Neural progenitor cell (in vitro differentiated cells): ENCODE measurements at regions not wholly inside any gene's neighbourhood (a gene's known extent, or its start where the extent isn't known, plus 50 kb on each side); places are given as distances from the start of the nearest gene placed in this dataset.

Source experiments
- DNase-seq: peaks from one replicate; pipeline ENCODE4 v3.0.0-alpha.2; 2016; ENCODE audit warnings: low spot score
- H2AFZ ChIP-seq: fragments of 200-600 bp; sonication (generic); replicated peaks from 2 replicates; pipeline ENCODE4 v1.6.1; 2016; ENCODE audit warnings: antibody characterized with exemption
- H3F3A ChIP-seq: fragments of 200-600 bp; sonication (generic); 2 replicates; pipeline ENCODE4 v1.6.1; 2016; ENCODE audit warnings: antibody characterized with exemption, low read depth
- H3K27ac ChIP-seq: fragments of 200-600 bp; sonication (generic); 2 replicates; pipeline ENCODE4 v1.5.1; 2016; ENCODE audit warnings: mild to moderate bottlenecking
- H3K27me3 ChIP-seq: fragments of 200-600 bp; sonication (generic); 2 replicates; pipeline ENCODE4 v1.6.1; 2016; ENCODE audit warnings: mild to moderate bottlenecking, moderate library complexity
- H3K36me3 ChIP-seq: fragments of 200-600 bp; sonication (generic); 2 replicates; pipeline ENCODE4 v1.5.1; 2016
- H3K4me1 ChIP-seq: fragments of 200-600 bp; sonication (generic); 2 replicates; pipeline ENCODE4 v1.6.1; 2016; ENCODE audit warnings: mixed run types
- H3K4me2 ChIP-seq: fragments of 200-600 bp; sonication (generic); 2 replicates; pipeline ENCODE4 v1.6.1; 2016
- H3K4me3 ChIP-seq: fragments of 200-600 bp; sonication (generic); 2 replicates; pipeline ENCODE4 v1.5.1; 2016
- H3K79me2 ChIP-seq: fragments of 200-600 bp; sonication (generic); 2 replicates; pipeline ENCODE4 v1.6.1; 2016; ENCODE audit warnings: low read depth
- H3K9ac ChIP-seq: fragments of 200-600 bp; sonication (generic); 2 replicates; pipeline ENCODE4 v1.6.1; 2016
- H3K9me3 ChIP-seq: fragments of 200-600 bp; sonication (generic); 2 replicates; pipeline ENCODE4 v1.5.1; 2016; ENCODE audit warnings: low read depth
- H4K20me1 ChIP-seq: fragments of 200-600 bp; sonication (generic); 2 replicates; pipeline ENCODE4 v1.6.1; 2016; ENCODE audit warnings: low read depth
- H3K27ac Mint-ChIP-seq: 3 replicates; pipeline ENCODE4 v1.8.0; 2021; ENCODE audit warnings: mixed read lengths
- H3K27me3 Mint-ChIP-seq: 2 replicates; pipeline ENCODE4 v1.8.0; 2022; ENCODE audit warnings: low read depth, mild to moderate bottlenecking, inconsistent platforms, moderate library complexity, mixed read lengths; ENCODE audit not compliant: insufficient read depth
- H3K36me3 Mint-ChIP-seq: 3 replicates; pipeline ENCODE4 v1.8.0; 2021; ENCODE audit warnings: mixed read lengths
- H3K4me1 Mint-ChIP-seq: 3 replicates; pipeline ENCODE4 v1.8.0; 2021; ENCODE audit warnings: mixed read lengths
- H3K4me3 Mint-ChIP-seq: 3 replicates; pipeline ENCODE4 v1.8.0; 2021; ENCODE audit warnings: mild to moderate bottlenecking, moderate library complexity, mixed read lengths
- H3K9me3 Mint-ChIP-seq: 3 replicates; pipeline ENCODE4 v1.8.0; 2020; ENCODE audit warnings: mixed read lengths
- EZH2 ChIP-seq: fragments of 200-600 bp; sonication (generic); IDR thresholded peaks from 2 replicates; pipeline ENCODE4 v1.6.1; 2017; ENCODE audit warnings: antibody characterized with exemption, mild to moderate bottlenecking, moderate library complexity
- EZH2phosphoT487 ChIP-seq: fragments of 200-600 bp; sonication (generic); IDR thresholded peaks from 2 replicates; pipeline ENCODE4 v1.6.1; 2017; ENCODE audit warnings: antibody characterized with exemption
- TF ChIP-seq, protein P1 (sequence below): fragments of 200-600 bp; sonication (generic); IDR thresholded peaks from 2 replicates; pipeline ENCODE4 v1.5.1; 2017; ENCODE audit warnings: antibody characterized with exemption, mild to moderate bottlenecking

DNA sequence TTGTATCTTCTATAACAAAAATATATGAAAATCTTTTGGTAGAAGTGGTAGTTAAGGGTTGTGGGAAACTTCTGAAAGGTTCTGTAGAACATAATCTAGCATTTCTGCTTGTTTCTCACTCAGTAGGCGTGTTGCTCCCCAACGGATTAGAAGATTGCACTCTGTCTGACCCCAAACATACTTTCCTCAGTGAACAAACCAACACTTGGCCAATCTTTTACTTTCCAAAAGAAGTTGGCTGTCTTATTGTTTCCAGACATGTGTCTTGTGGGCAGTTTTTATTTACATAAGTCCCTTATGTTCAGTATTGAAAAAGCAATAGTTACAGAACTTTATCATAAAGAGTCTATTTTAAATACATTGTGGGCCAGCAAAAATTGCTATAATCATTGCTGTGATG, 312.8 kb upstream of the EPHA5 start:
- Histone ChIP-seq H3K9ac (no peak overlapping the region), H3K27me3 (no peaks in the 10 kb centered on the region), H4K20me1 (no peaks in the 10 kb centered on the region), H3K4me2 (no peak overlapping the region), H3K27ac (no peak overlapping the region), H3K79me2 (no peaks in the 10 kb centered on the region), H3K9me3 (no peaks in the 10 kb centered on the region), H3K4me1 (no peaks in the 10 kb centered on the region), H3K36me3 (no peaks in the 10 kb centered on the region), H2AFZ (no peak overlapping the region), H3F3A (no peaks in the 10 kb centered on the region), H3K4me3 (no peak overlapping the region)
- H3K27me3 Mint-ChIP-seq, result no peaks in the 10 kb centered on the region
- no peaks in the 10 kb centered on the region for H3K36me3 Mint-ChIP-seq
- TF ChIP-seq EZH2phosphoT487 (no peak), EZH2 (no peak)
- TF ChIP-seq, protein P1, sequence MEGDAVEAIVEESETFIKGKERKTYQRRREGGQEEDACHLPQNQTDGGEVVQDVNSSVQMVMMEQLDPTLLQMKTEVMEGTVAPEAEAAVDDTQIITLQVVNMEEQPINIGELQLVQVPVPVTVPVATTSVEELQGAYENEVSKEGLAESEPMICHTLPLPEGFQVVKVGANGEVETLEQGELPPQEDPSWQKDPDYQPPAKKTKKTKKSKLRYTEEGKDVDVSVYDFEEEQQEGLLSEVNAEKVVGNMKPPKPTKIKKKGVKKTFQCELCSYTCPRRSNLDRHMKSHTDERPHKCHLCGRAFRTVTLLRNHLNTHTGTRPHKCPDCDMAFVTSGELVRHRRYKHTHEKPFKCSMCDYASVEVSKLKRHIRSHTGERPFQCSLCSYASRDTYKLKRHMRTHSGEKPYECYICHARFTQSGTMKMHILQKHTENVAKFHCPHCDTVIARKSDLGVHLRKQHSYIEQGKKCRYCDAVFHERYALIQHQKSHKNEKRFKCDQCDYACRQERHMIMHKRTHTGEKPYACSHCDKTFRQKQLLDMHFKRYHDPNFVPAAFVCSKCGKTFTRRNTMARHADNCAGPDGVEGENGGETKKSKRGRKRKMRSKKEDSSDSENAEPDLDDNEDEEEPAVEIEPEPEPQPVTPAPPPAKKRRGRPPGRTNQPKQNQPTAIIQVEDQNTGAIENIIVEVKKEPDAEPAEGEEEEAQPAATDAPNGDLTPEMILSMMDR, result no peak
- DNase-seq, result no peak
- no peak overlapping the region for H3K27ac Mint-ChIP-seq
- peaks cover 6% of the 10 kb centered on the region for H3K9me3 Mint-ChIP-seq
- no peak overlapping the region for H3K4me3 Mint-ChIP-seq
- H3K4me1 Mint-ChIP-seq, result no peaks in the 10 kb centered on the region

DNA sequence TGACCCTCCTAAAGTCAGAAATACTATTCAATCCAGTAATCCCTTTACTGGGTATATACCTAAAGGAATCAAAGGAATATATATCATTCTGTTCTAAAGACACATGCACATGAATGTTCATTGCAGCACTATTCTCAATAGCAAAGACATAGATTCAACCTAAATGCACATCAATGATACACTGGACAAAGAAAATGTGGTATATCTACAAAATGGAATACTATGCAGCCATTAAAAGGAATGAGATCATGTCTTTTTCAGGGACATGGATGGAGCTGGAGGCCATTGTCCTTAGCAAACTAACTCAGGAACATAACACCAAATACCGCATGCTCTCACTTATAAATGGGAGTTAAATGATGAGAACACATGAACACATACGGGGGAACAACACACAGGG, 306.0 kb upstream of the EPHA5 start:
- peaks cover 4% of the 10 kb centered on the region for H3K9me3 ChIP-seq
- no peak overlapping the region for H3K4me3 Mint-ChIP-seq
- no peak overlapping the region for H3K4me3 ChIP-seq
- H3K79me2 ChIP-seq, result no peaks in the 10 kb centered on the region
- H3K4me1 ChIP-seq, result no peaks in the 10 kb centered on the region
- TF ChIP-seq, protein P1, result no peak
- TF ChIP-seq EZH2phosphoT487 (no peak), EZH2 (no peak)
- no peaks in the 10 kb centered on the region for H3K36me3 Mint-ChIP-seq
- no peak for DNase-seq
- no peak overlapping the region for H2AFZ ChIP-seq
- no peak overlapping the region for H3K4me2 ChIP-seq
- no peaks in the 10 kb centered on the region for H3K27me3 Mint-ChIP-seq
- peaks cover 7% of the 10 kb centered on the region for H3F3A ChIP-seq
- H4K20me1 ChIP-seq, result no peaks in the 10 kb centered on the region
- H3K27ac Mint-ChIP-seq, result no peak overlapping the region
- H3K4me1 Mint-ChIP-seq, result peaks cover 5% of the 10 kb centered on the region
- no peaks in the 10 kb centered on the region for H3K27me3 ChIP-seq
- no peak overlapping the region for H3K9ac ChIP-seq
- no peaks in the 10 kb centered on the region for H3K36me3 ChIP-seq
- no peak overlapping the region for H3K27ac ChIP-seq
- H3K9me3 Mint-ChIP-seq, result peaks cover 7% of the 10 kb centered on the region

DNA sequence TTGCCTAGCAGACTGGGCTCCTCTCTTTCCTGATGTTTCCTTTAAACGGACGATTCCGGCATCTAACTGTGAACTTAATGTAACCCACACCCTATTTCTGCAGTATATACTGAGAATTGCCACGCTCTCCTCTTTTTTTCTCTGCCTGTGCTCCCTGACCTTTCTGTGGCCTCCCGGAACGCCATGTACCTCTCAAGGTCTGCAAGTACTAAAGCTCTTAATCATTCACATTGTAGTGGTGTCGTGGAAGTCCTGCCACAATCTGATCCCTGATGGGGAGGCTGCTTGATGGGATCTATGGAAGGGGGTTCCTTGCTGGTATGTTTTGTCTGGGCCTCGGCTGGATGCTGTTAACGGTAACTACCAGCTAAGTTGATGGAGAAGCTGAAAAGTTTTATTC, 302.9 kb upstream of the EPHA5 start:
- Histone ChIP-seq H3K4me3 (no peak overlapping the region), H3K27ac (no peak overlapping the region), H3K36me3 (no peaks in the 10 kb centered on the region), H3K4me1 (no peaks in the 10 kb centered on the region), H3K4me2 (no peak overlapping the region), H3K9ac (no peak overlapping the region), H3K79me2 (no peaks in the 10 kb centered on the region), H4K20me1 (no peaks in the 10 kb centered on the region), H3K27me3 (no peaks in the 10 kb centered on the region), H3K9me3 (peaks cover 4% of the 10 kb centered on the region), H3F3A (peaks cover 7% of the 10 kb centered on the region), H2AFZ (no peak overlapping the region)
- no peaks in the 10 kb centered on the region for H3K36me3 Mint-ChIP-seq
- no peaks in the 10 kb centered on the region for H3K27me3 Mint-ChIP-seq
- peaks cover 7% of the 10 kb centered on the region for H3K9me3 Mint-ChIP-seq
- peak overlapping the region; percentile 11 for H3K27ac Mint-ChIP-seq
- H3K4me3 Mint-ChIP-seq, result no peak overlapping the region
- peaks cover 5% of the 10 kb centered on the region for H3K4me1 Mint-ChIP-seq
- peak; percentile 13 for DNase-seq
- TF ChIP-seq, protein P1, result no peak
- no peak for TF ChIP-seq EZH2phosphoT487
- TF ChIP-seq EZH2, result no peak

DNA sequence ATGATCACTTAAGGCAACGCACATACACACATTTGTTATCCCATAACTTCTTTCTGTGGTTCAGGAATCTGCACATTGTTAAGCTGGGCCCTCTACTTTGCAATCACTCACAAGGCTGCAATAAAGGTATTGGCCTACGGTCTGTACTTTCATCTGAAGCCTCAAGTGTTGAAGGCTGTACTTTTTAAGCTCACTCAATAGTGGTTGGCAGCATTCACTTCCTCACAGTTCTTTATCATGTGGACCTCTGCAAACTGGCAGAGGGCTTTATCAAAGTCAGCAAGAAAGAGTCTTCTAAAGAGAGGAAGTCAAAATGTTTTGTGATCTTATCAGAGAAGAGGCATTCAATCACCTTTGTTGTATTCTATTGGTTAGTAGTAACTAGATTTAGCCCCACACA, 301.4 kb upstream of the EPHA5 start:
- no peaks in the 10 kb centered on the region for H3K4me1 ChIP-seq
- peaks cover 5% of the 10 kb centered on the region for H3K9me3 Mint-ChIP-seq
- peaks cover 4% of the 10 kb centered on the region for H3K9me3 ChIP-seq
- H2AFZ ChIP-seq, result peak overlapping the region; percentile 52
- no peaks in the 10 kb centered on the region for H3K79me2 ChIP-seq
- no peak overlapping the region for H3K27ac ChIP-seq
- no peak overlapping the region for H3K27ac Mint-ChIP-seq
- H3K4me1 Mint-ChIP-seq, result peaks cover 5% of the 10 kb centered on the region
- no peaks in the 10 kb centered on the region for H3K36me3 ChIP-seq
- H4K20me1 ChIP-seq, result no peaks in the 10 kb centered on the region
- H3K27me3 Mint-ChIP-seq, result no peaks in the 10 kb centered on the region
- H3K27me3 ChIP-seq, result no peaks in the 10 kb centered on the region
- H3F3A ChIP-seq, result peaks cover 7% of the 10 kb centered on the region
- H3K4me3 ChIP-seq, result no peak overlapping the region
- TF ChIP-seq, protein P1, result no peak
- TF ChIP-seq EZH2phosphoT487 (no peak), EZH2 (no peak)
- H3K36me3 Mint-ChIP-seq, result no peaks in the 10 kb centered on the region
- no peak overlapping the region for H3K4me3 Mint-ChIP-seq
- no peak for DNase-seq
- no peak overlapping the region for H3K4me2 ChIP-seq
- no peak overlapping the region for H3K9ac ChIP-seq
